GM23338 (cell line): ENCODE measurements at regions not wholly inside any gene's neighbourhood (a gene's known extent, or its start where the extent isn't known, plus 50 kb on each side); places are given as distances from the start of the nearest gene placed in this dataset.

ENCODE experiments used
- ATAC-seq: fragments of 200-7000 bp; cut with Tn5 transposase; 3 replicates; pipeline ENCODE4 v1.9.1; 2020
- DNase-seq: peaks from one replicate; pipeline ENCODE4 v3.0.0-alpha.2; 2015; ENCODE audit warnings: low spot score
- H2AFZ ChIP-seq: fragments of 200-600 bp; sonication (generic); 2 replicates; pipeline ENCODE4 v1.8.0; 2016; ENCODE audit warnings: antibody characterized with exemption, mild to moderate bottlenecking, moderate library complexity
- H3F3A ChIP-seq: fragments of 200-600 bp; sonication (generic); replicated peaks from 2 replicates; pipeline ENCODE4 v1.8.0; 2017; ENCODE audit warnings: antibody characterized with exemption, mixed run types, low read depth
- H3K27ac ChIP-seq: fragments of 200-600 bp; sonication (generic); 2 replicates; pipeline ENCODE4 v1.6.1; 2016; ENCODE audit warnings: low read depth
- H3K27me3 ChIP-seq: fragments of 200-600 bp; sonication (generic); 2 replicates; pipeline ENCODE4 v1.8.0; 2016; ENCODE audit warnings: mild to moderate bottlenecking, mixed run types, moderate library complexity; ENCODE audit not compliant: insufficient read depth
- H3K36me3 ChIP-seq: fragments of 200-600 bp; sonication (generic); 2 replicates; pipeline ENCODE4 v1.8.0; 2016; ENCODE audit warnings: mild to moderate bottlenecking; ENCODE audit not compliant: insufficient read depth
- H3K4me1 ChIP-seq: fragments of 200-600 bp; sonication (generic); 2 replicates; pipeline ENCODE4 v1.8.0; 2016; ENCODE audit warnings: mild to moderate bottlenecking, moderate library complexity; ENCODE audit not compliant: insufficient read depth
- H3K4me2 ChIP-seq: fragments of 200-600 bp; sonication (generic); 2 replicates; pipeline ENCODE4 v1.7.1; 2017; ENCODE audit warnings: mixed run types
- H3K4me3 ChIP-seq: fragments of 200-600 bp; sonication (generic); 2 replicates; pipeline ENCODE4 v1.6.1; 2016; ENCODE audit warnings: mixed run types
- H3K79me2 ChIP-seq: fragments of 200-600 bp; sonication (generic); replicated peaks from 2 replicates; pipeline ENCODE4 v1.8.0; 2017; ENCODE audit warnings: mild to moderate bottlenecking; ENCODE audit not compliant: insufficient read depth
- H3K9me2 ChIP-seq: fragments of 200-600 bp; sonication (generic); 2 replicates; pipeline ENCODE4 v1.8.0; 2017; ENCODE audit not compliant: insufficient read depth
- H4K20me1 ChIP-seq: fragments of 200-600 bp; sonication (generic); replicated peaks from 2 replicates; pipeline ENCODE4 v1.8.0; 2017; ENCODE audit warnings: mild to moderate bottlenecking; ENCODE audit not compliant: insufficient read depth
- H3K27ac Mint-ChIP-seq: 2 replicates; pipeline ENCODE4 v1.8.0; 2020; ENCODE audit warnings: inconsistent platforms, mild to moderate bottlenecking, moderate library complexity, mixed read lengths
- H3K27me3 Mint-ChIP-seq: 3 replicates; pipeline ENCODE4 v1.8.0; 2022; ENCODE audit warnings: low read depth, mild to moderate bottlenecking, moderate library complexity, mixed read lengths, inconsistent platforms; ENCODE audit not compliant: insufficient read depth, poor library complexity
- H3K36me3 Mint-ChIP-seq: 3 replicates; pipeline ENCODE4 v1.8.0; 2021; ENCODE audit warnings: low read depth, mild to moderate bottlenecking, inconsistent platforms, moderate library complexity, mixed read lengths
- H3K4me1 Mint-ChIP-seq: 3 replicates; pipeline ENCODE4 v1.8.0; 2020; ENCODE audit warnings: mild to moderate bottlenecking, inconsistent platforms, mixed read lengths
- H3K4me3 Mint-ChIP-seq: 3 replicates; pipeline ENCODE4 v1.8.0; 2021; ENCODE audit warnings: moderate library complexity, mild to moderate bottlenecking, inconsistent platforms, mixed read lengths
- H3K9me3 Mint-ChIP-seq: 3 replicates; pipeline ENCODE4 v1.8.0; 2020; ENCODE audit warnings: moderate library complexity, mild to moderate bottlenecking, inconsistent platforms, mixed read lengths
- CTCF ChIP-seq, 2 experiments: fragments of 200-600 bp in 1 of 2; sonication (generic) in 1 of 2; conservative IDR thresholded peaks; 2 replicates each; pipeline versions ENCODE4 v1.5.1 to v1.6.1; 2016 to 2017; ENCODE audit warnings: antibody characterized with exemption in 2 of 2, low read depth in 2 of 2, mild to moderate bottlenecking in 2 of 2, moderate library complexity in 1 of 2
- EZH2phosphoT487 ChIP-seq: fragments of 200-600 bp; sonication (generic); IDR thresholded peaks from one replicate; pipeline ENCODE4 v1.8.1; 2018; ENCODE audit warnings: antibody characterized with exemption; ENCODE audit not compliant: unreplicated experiment
- JUNB ChIP-seq: IDR thresholded peaks from one replicate; pipeline ENCODE4 v1.6.1; 2016; ENCODE audit warnings: antibody characterized with exemption; ENCODE audit not compliant: unreplicated experiment
- POLR2AphosphoS5 ChIP-seq: IDR thresholded peaks from 2 replicates; pipeline ENCODE4 v1.6.1; 2016; ENCODE audit warnings: antibody characterized with exemption, low read depth
- REST ChIP-seq: IDR thresholded peaks from one replicate; pipeline ENCODE4 v1.6.1; 2018; ENCODE audit warnings: antibody characterized with exemption; ENCODE audit not compliant: unreplicated experiment
- ZNF114 ChIP-seq: fragments of 250-450 bp; sonication (Bioruptor Pico); IDR thresholded peaks from 2 replicates; pipeline ENCODE4 v1.5.0; 2020; ENCODE audit warnings: mild to moderate bottlenecking, moderate library complexity
- ZNF331 ChIP-seq: fragments of 250-450 bp; sonication (Bioruptor Pico); IDR thresholded peaks from 2 replicates; pipeline ENCODE4 v1.5.0; 2020; ENCODE audit warnings: low read depth, mild to moderate bottlenecking, moderate library complexity

GRCh38 chr2:56040189-56040588 lies 116.6 kb upstream of the EFEMP1 start:
- Mint-ChIP-seq H3K27me3 (no peaks in the 10 kb centered on the region), H3K4me3 (no peak overlapping the region), H3K9me3 (no peaks in the 10 kb centered on the region), H3K4me1 (peaks cover 8% of the 10 kb centered on the region; the same call in 2 of the 3 replicates), H3K36me3 (no peaks in the 10 kb centered on the region), H3K27ac (no peak overlapping the region)
- H3K4me1 ChIP-seq, result no peaks in the 10 kb centered on the region
- DNase-seq, result no peak
- no peak overlapping the region for H3K4me2 ChIP-seq
- H3K27ac ChIP-seq, result no peak overlapping the region
- H4K20me1 ChIP-seq, result no peaks in the 10 kb centered on the region; the same call in 1 of the 2 replicates
- ATAC-seq, result no peak
- no peaks in the 10 kb centered on the region for H3K27me3 ChIP-seq
- H3K36me3 ChIP-seq, result no peaks in the 10 kb centered on the region; the same call in 1 of the 2 replicates
- no peaks in the 10 kb centered on the region for H3F3A ChIP-seq
- no peak overlapping the region for H2AFZ ChIP-seq
- H3K9me2 ChIP-seq, result no peaks in the 10 kb centered on the region
- TF ChIP-seq ZNF331 (CRISPR knock-in tag) (no peak), CTCF (conservative IDR thresholded peaks at IDR 0.05; ENCODE audit: low read depth in 2 of 2) (no peak), POLR2AphosphoS5 (no peak), EZH2phosphoT487 (no peak), JUNB (no peak), REST (no peak)
- H3K79me2 ChIP-seq, result no peaks in the 10 kb centered on the region
- no peak overlapping the region for H3K4me3 ChIP-seq

- H3K4me2 ChIP-seq, result no peak overlapping the region
- H3K9me2 ChIP-seq, result no peaks in the 10 kb centered on the region
- H3K4me3 ChIP-seq, result no peak overlapping the region
- H3K27ac ChIP-seq, result no peak overlapping the region
- Mint-ChIP-seq H3K4me1 (peaks cover 8% of the 10 kb centered on the region; the same call in 2 of the 3 replicates), H3K27ac (no peak overlapping the region), H3K4me3 (no peak overlapping the region), H3K27me3 (no peaks in the 10 kb centered on the region), H3K9me3 (no peaks in the 10 kb centered on the region), H3K36me3 (no peaks in the 10 kb centered on the region)
- TF ChIP-seq ZNF114 (CRISPR knock-in tag) (no peak), REST (no peak), CTCF (conservative IDR thresholded peaks at IDR 0.05; ENCODE audit: low read depth in 2 of 2) (no peak), POLR2AphosphoS5 (no peak)
- H4K20me1 ChIP-seq, result no peaks in the 10 kb centered on the region; the same call in 1 of the 2 replicates
- no peaks in the 10 kb centered on the region for H3K4me1 ChIP-seq
- no peak for DNase-seq
- H2AFZ ChIP-seq, result no peak overlapping the region
- H3K36me3 ChIP-seq, result no peaks in the 10 kb centered on the region; the same call in 1 of the 2 replicates
- no peaks in the 10 kb centered on the region for H3K27me3 ChIP-seq
- ATAC-seq, result no peak
- no peaks in the 10 kb centered on the region for H3F3A ChIP-seq
- H3K79me2 ChIP-seq, result no peaks in the 10 kb centered on the region
Measured at GRCh38 chr2:56040834-56041233, 117.3 kb upstream of the EFEMP1 start.
